GM23248 (cell line): ENCODE measurements at regions not wholly inside any gene's neighbourhood (a gene's known extent, or its start where the extent isn't known, plus 50 kb on each side); places are given as distances from the start of the nearest gene placed in this dataset.

Experiments used
- DNase-seq: peaks from one replicate; pipeline ENCODE4 v3.0.0-alpha.2; 2015
- H2AFZ ChIP-seq: fragments of 200-600 bp; sonication (generic); 2 replicates; pipeline ENCODE4 v1.6.1; 2016; ENCODE audit warnings: antibody characterized with exemption
- H3F3A ChIP-seq: fragments of 200-600 bp; sonication (generic); 2 replicates; pipeline ENCODE4 v1.6.1; 2016; ENCODE audit warnings: mild to moderate bottlenecking, antibody characterized with exemption, mixed run types; ENCODE audit not compliant: insufficient read depth
- H3K27ac ChIP-seq: fragments of 200-600 bp; sonication (generic); 2 replicates; pipeline ENCODE4 v1.5.1; 2016; ENCODE audit warnings: mild to moderate bottlenecking
- H3K27me3 ChIP-seq: fragments of 200-600 bp; sonication (generic); replicated peaks from 2 replicates; pipeline ENCODE4 v1.6.1; 2016; ENCODE audit warnings: mild to moderate bottlenecking; ENCODE audit not compliant: insufficient read depth
- H3K36me3 ChIP-seq: fragments of 200-600 bp; sonication (generic); 2 replicates; pipeline ENCODE4 v1.6.1; 2016; ENCODE audit warnings: low read depth, mild to moderate bottlenecking
- H3K4me1 ChIP-seq: fragments of 200-600 bp; sonication (generic); 2 replicates; pipeline ENCODE4 v1.6.1; 2016; ENCODE audit warnings: mild to moderate bottlenecking; ENCODE audit not compliant: insufficient read depth
- H3K4me2 ChIP-seq: fragments of 200-600 bp; sonication (generic); one replicate; pipeline ENCODE4 v1.6.1; 2016; ENCODE audit warnings: mild to moderate bottlenecking; ENCODE audit not compliant: unreplicated experiment
- H3K4me3 ChIP-seq: fragments of 200-600 bp; sonication (generic); 2 replicates; pipeline ENCODE4 v1.5.1; 2016; ENCODE audit warnings: mild to moderate bottlenecking
- H3K79me2 ChIP-seq: fragments of 200-600 bp; sonication (generic); 2 replicates; pipeline ENCODE4 v1.6.1; 2016; ENCODE audit warnings: mild to moderate bottlenecking; ENCODE audit not compliant: insufficient read depth
- H3K9ac ChIP-seq: fragments of 200-600 bp; sonication (generic); 2 replicates; pipeline ENCODE4 v1.6.1; 2016; ENCODE audit warnings: mild to moderate bottlenecking
- H3K9me2 ChIP-seq: fragments of 200-600 bp; sonication (generic); 2 replicates; pipeline ENCODE4 v1.6.1; 2016; ENCODE audit warnings: mixed run types, mild to moderate bottlenecking, moderate library complexity; ENCODE audit not compliant: insufficient read depth
- H3K9me3 ChIP-seq: fragments of 200-600 bp; sonication (generic); one replicate; pipeline ENCODE4 v1.6.1; 2017; ENCODE audit warnings: low read depth
- H4K20me1 ChIP-seq: fragments of 200-600 bp; sonication (generic); 2 replicates; pipeline ENCODE4 v1.6.0; 2016; ENCODE audit not compliant: insufficient read depth
- EZH2 ChIP-seq: fragments of 200-600 bp; sonication (generic); IDR thresholded peaks from 2 replicates; pipeline ENCODE4 v1.6.1; 2018; ENCODE audit warnings: antibody characterized with exemption, mild to moderate bottlenecking; ENCODE audit not compliant: insufficient read depth, poor library complexity, severe bottlenecking
- EZH2phosphoT487 ChIP-seq: fragments of 200-600 bp; sonication (generic); IDR thresholded peaks from 2 replicates; pipeline ENCODE4 v1.6.1; 2018; ENCODE audit warnings: antibody characterized with exemption, moderate library complexity, mild to moderate bottlenecking, low read depth; ENCODE audit not compliant: insufficient read depth
- WGBS, 2 experiments: methylation state at CpG; one replicate each; pipeline ENCODE4 v1.1.6; 2015 to 2017; ENCODE audit warnings: low lambda C conversion rate in 2 of 2, low coverage in 1 of 2; ENCODE audit errors: missing lambda C conversion rate in 2 of 2; 5-methylcytosine and 5-hydroxymethylcytosine counted together
- in situ Hi-C: fragments of 300-500 bp; cut with MboI; formaldehyde crosslinking; loops from 2 replicates; pipeline ENCODE4 v1.15.0; 2020

DNA sequence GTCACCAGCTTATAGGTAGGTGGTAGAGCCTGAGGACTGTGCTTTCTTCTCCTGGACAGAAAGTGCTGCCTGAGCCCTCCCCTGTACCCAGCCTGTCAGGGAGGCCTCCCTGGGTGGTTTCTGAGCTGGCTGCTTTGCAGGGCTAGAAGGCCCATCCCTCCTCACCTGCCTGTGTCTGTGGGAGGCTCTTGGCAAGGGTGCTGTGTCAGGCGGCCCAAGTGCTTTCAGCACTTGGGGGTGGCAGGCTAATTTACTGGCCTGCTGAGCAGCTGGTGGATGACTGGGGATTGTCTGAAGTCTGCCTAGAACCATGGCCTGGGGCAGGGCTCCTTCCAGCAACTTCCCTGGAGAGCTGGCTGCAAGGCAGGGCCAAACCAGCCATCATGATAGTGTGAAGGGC is 139.0 kb upstream of the NAV2 start:
- TF ChIP-seq EZH2 (no peak), EZH2phosphoT487 (no peak)
- WGBS, 2 experiments = 77 to 80% methylated on average over 1 of the region's 1 CpG
- H3K9ac ChIP-seq = no peak overlapping the region
- H3K27me3 ChIP-seq = no peaks in the 10 kb centered on the region
- H2AFZ ChIP-seq = no peak overlapping the region
- in situ Hi-C loops = no loop called here
- H3K9me2 ChIP-seq = no peaks in the 10 kb centered on the region
- H3K27ac ChIP-seq = no peak overlapping the region
- no peak overlapping the region for H3K4me3 ChIP-seq
- DNase-seq = no peak
- H3K4me2 ChIP-seq = no peak overlapping the region
- H3K9me3 ChIP-seq = no peaks in the 10 kb centered on the region
- H3K79me2 ChIP-seq = no peaks in the 10 kb centered on the region; the same call in 1 of the 2 replicates
- no peaks in the 10 kb centered on the region for H4K20me1 ChIP-seq
- H3K4me1 ChIP-seq = peaks cover 18% of the 10 kb centered on the region
- H3K36me3 ChIP-seq = no peaks in the 10 kb centered on the region
- peaks cover 14% of the 10 kb centered on the region for H3F3A ChIP-seq

DNA sequence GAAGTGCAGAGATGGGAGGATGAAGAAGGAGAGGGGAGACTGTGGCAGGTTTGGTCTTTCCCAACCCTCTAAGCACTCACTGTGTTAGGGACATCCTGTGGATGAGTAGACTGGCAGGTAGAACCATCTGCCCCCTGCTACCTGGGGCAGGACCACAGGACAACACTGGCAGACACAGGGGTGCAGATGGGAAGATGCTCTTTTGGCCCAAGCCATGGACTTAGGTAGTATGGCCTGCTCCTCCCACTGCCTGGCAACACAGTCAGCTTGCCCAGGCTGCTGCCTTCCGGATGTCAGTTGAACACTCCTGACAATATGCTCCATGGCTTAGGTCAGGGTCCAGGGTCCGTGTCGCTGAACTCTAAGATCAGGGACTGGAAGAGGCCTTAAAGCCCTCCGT is 140.7 kb upstream of the NAV2 start:
- Histone ChIP-seq H3K9ac (no peak overlapping the region), H4K20me1 (no peaks in the 10 kb centered on the region), H3K79me2 (no peaks in the 10 kb centered on the region; the same call in 1 of the 2 replicates), H3K4me2 (no peak overlapping the region), H3K27me3 (no peaks in the 10 kb centered on the region), H3K9me3 (no peaks in the 10 kb centered on the region), H3K36me3 (no peaks in the 10 kb centered on the region), H3K27ac (no peak overlapping the region), H3K9me2 (no peaks in the 10 kb centered on the region), H3F3A (peaks cover 2% of the 10 kb centered on the region; the same call in 1 of the 2 replicates), H2AFZ (no peak overlapping the region), H3K4me3 (no peak overlapping the region), H3K4me1 (peaks cover under 1% of the 10 kb centered on the region)
- in situ Hi-C loops = no loop called here
- DNase-seq = no peak
- TF ChIP-seq EZH2 (no peak), EZH2phosphoT487 (no peak)
- WGBS, 2 experiments = 91 to 95% methylated on average over 4 of the region's 4 CpGs

DNA sequence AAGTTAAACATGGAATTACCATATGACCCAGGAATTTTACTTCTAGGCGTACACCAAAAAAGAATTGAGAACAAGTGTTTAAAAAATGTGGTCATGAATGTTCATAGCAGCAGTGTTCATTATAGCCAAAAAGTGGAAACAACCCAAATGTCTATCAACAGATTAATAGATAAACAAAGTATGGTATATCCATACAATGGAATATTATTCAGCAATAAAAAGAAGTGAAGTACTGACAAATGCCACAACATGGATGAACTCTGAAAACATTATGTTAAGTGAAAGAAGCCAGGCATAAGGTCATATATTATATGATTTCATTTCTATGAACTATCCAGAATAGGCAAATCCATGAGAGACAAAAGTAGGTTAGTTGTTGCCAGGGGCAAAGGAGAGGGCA is 141.7 kb upstream of the NAV2 start:
- WGBS, 2 experiments = 93 to 95% methylated on average over 1 of the region's 1 CpG
- Histone ChIP-seq H3K27me3 (no peaks in the 10 kb centered on the region), H3K9me2 (no peaks in the 10 kb centered on the region), H3K27ac (no peak overlapping the region), H3K9ac (no peak overlapping the region), H3K4me2 (no peak overlapping the region), H3K4me3 (no peak overlapping the region), H4K20me1 (no peaks in the 10 kb centered on the region), H3K4me1 (no peaks in the 10 kb centered on the region), H3K9me3 (no peaks in the 10 kb centered on the region), H3F3A (no peaks in the 10 kb centered on the region), H2AFZ (no peak overlapping the region), H3K36me3 (no peaks in the 10 kb centered on the region), H3K79me2 (no peaks in the 10 kb centered on the region; the same call in 1 of the 2 replicates)
- in situ Hi-C loops = no loop called here
- DNase-seq = no peak
- no peak for TF ChIP-seq EZH2
- no peak for TF ChIP-seq EZH2phosphoT487

DNA sequence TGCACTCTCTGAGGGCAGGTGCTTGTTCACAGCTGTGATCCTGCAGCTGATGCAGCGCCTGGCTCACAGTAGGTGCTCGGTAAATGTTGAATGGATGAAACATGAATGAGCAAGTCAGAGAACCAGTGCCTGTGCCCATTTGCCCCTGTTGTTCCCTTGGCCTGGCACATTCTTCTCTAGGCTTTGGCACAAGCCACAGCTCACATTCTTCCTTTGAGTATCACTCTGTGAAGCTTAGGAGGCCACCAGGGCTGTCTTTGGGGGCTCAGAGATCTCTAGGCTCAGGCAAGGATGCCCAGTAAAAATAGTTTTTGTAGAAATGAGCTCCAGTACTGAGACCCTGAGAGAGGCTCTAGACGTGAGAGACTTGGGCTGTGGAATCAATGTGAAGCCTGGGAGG is 144.6 kb upstream of the NAV2 start:
- H3K27ac ChIP-seq = no peak overlapping the region
- no peak for DNase-seq
- no peak overlapping the region for H3K9ac ChIP-seq
- no peaks in the 10 kb centered on the region for H3F3A ChIP-seq
- no peaks in the 10 kb centered on the region for H3K36me3 ChIP-seq
- H3K4me3 ChIP-seq = no peak overlapping the region
- H2AFZ ChIP-seq = no peak overlapping the region
- no peaks in the 10 kb centered on the region for H3K79me2 ChIP-seq
- H4K20me1 ChIP-seq = no peaks in the 10 kb centered on the region
- WGBS, 2 experiments = 97 to 100% methylated on average over 3 of the region's 3 CpGs
- in situ Hi-C loops = loop anchor here (5.0 kb wide), 1 partner anchor 169 kb away; no protein-coding TSS in a partner anchor
- H3K4me1 ChIP-seq = peaks cover 7% of the 10 kb centered on the region; the same call in 1 of the 2 replicates
- no peaks in the 10 kb centered on the region for H3K27me3 ChIP-seq
- TF ChIP-seq EZH2 (no peak), EZH2phosphoT487 (no peak)
- no peaks in the 10 kb centered on the region for H3K9me3 ChIP-seq
- H3K4me2 ChIP-seq = no peak overlapping the region
- no peaks in the 10 kb centered on the region for H3K9me2 ChIP-seq
